Neural cell (in vitro differentiated cells): ENCODE measurements at regions not wholly inside any gene's neighbourhood (a gene's known extent, or its start where the extent isn't known, plus 50 kb on each side); places are given as distances from the start of the nearest gene placed in this dataset.

ENCODE experiments used
- H2AFZ ChIP-seq: fragments of 200-600, 300-800 bp; sonication (generic), shearing (Covaris generic); 2 replicates; pipeline ENCODE4 v1.6.0; 2014; ENCODE audit warnings: low read depth, mild to moderate bottlenecking, antibody characterized with exemption, low read length, moderate library complexity
- H3F3A ChIP-seq: fragments of 200-600 bp; shearing (Covaris generic); 2 replicates; pipeline ENCODE4 v1.6.1; 2016; ENCODE audit warnings: mild to moderate bottlenecking, moderate library complexity, mixed read lengths, antibody characterized with exemption, low read length; ENCODE audit not compliant: insufficient read depth, poor library complexity, severe bottlenecking
- H3K27ac ChIP-seq: fragments of 200-600, 300-800 bp; sonication (generic), shearing (Covaris generic); 2 replicates; pipeline ENCODE4 v1.5.1; 2014; ENCODE audit warnings: mild to moderate bottlenecking, low read length, moderate library complexity
- H3K27me3 ChIP-seq: fragments of 300-800, 200-600 bp; sonication (generic), shearing (Covaris generic); 2 replicates; pipeline ENCODE4 v1.6.0; 2014; ENCODE audit warnings: mild to moderate bottlenecking, low read depth, low read length, moderate library complexity; ENCODE audit not compliant: insufficient read depth
- H3K36me3 ChIP-seq: fragments of 300-800, 200-600 bp; sonication (generic), shearing (Covaris generic); 2 replicates; pipeline ENCODE4 v1.5.1; 2014; ENCODE audit warnings: mild to moderate bottlenecking, antibody characterized with exemption, low read length, moderate library complexity; ENCODE audit not compliant: insufficient read depth
- H3K4me2 ChIP-seq: fragments of 300-800, 200-600 bp; sonication (generic), shearing (Covaris generic); 2 replicates; pipeline ENCODE4 v1.6.0; 2014; ENCODE audit warnings: mild to moderate bottlenecking, low read length
- H3K4me3 ChIP-seq: fragments of 300-800, 200-600 bp; sonication (generic), shearing (Covaris generic); 2 replicates; pipeline ENCODE4 v1.5.1; 2014; ENCODE audit warnings: mild to moderate bottlenecking, low read length, moderate library complexity
- H3K79me2 ChIP-seq: fragments of 200-600 bp; shearing (Covaris generic); replicated peaks from 2 replicates; pipeline ENCODE4 v1.6.0; 2014; ENCODE audit warnings: mild to moderate bottlenecking, low read length, moderate library complexity; ENCODE audit not compliant: insufficient read depth
- H3K9ac ChIP-seq: fragments of 300-800, 200-600 bp; sonication (generic), shearing (Covaris generic); 2 replicates; pipeline ENCODE4 v1.6.1; 2016; ENCODE audit warnings: mild to moderate bottlenecking, low read length, mixed read lengths
- H3K9me2 ChIP-seq: fragments of 200-600 bp; shearing (Covaris generic); 2 replicates; pipeline ENCODE4 v1.6.1; 2016; ENCODE audit warnings: mild to moderate bottlenecking, low read length, mixed read lengths; ENCODE audit not compliant: insufficient read depth
- H3K9me3 ChIP-seq: fragments of 200-600, 300-800 bp; sonication (generic), shearing (Covaris generic); 2 replicates; pipeline ENCODE4 v1.6.1; 2016; ENCODE audit warnings: mild to moderate bottlenecking, mixed run types, low read length, moderate library complexity, mixed read lengths
- H4K20me1 ChIP-seq: fragments of 200-600 bp; shearing (Covaris generic); 2 replicates; pipeline ENCODE4 v1.6.1; 2016; ENCODE audit warnings: mild to moderate bottlenecking, mixed run types; ENCODE audit not compliant: insufficient read depth
- CTCF ChIP-seq: fragments of 450-650 bp; IDR thresholded peaks from 2 replicates; pipeline ENCODE4 v1.5.1; 2014; ENCODE audit warnings: antibody characterized with exemption, mild to moderate bottlenecking, moderate library complexity; ENCODE audit not compliant: poor library complexity, severe bottlenecking
- EP300 ChIP-seq: fragments of 450-650 bp; conservative IDR thresholded peaks from 2 replicates; pipeline ENCODE4 v1.6.1; 2014; ENCODE audit warnings: antibody characterized with exemption, mild to moderate bottlenecking, moderate library complexity; ENCODE audit not compliant: poor library complexity, severe bottlenecking
- EZH2 ChIP-seq: fragments of 200-600, 300-800 bp; shearing (Covaris generic), sonication (generic); IDR thresholded peaks from 2 replicates; pipeline ENCODE4 v1.6.1; 2014; ENCODE audit warnings: antibody characterized with exemption, low read length, borderline replicate concordance, mild to moderate bottlenecking; ENCODE audit not compliant: insufficient read depth, poor library complexity, severe bottlenecking
- MXI1 ChIP-seq: fragments of 450-650 bp; conservative IDR thresholded peaks from 2 replicates; pipeline ENCODE4 v1.6.1; 2014; ENCODE audit warnings: antibody characterized with exemption, mild to moderate bottlenecking; ENCODE audit not compliant: poor library complexity, severe bottlenecking
- POLR2AphosphoS5 ChIP-seq: IDR thresholded peaks from 2 replicates; pipeline ENCODE4 v1.6.1; 2012
- RAD21 ChIP-seq: fragments of 450-650 bp; conservative IDR thresholded peaks from 2 replicates; pipeline ENCODE4 v1.6.1; 2014; ENCODE audit warnings: antibody characterized with exemption, mild to moderate bottlenecking, moderate library complexity
- REST ChIP-seq: IDR thresholded peaks from 2 replicates; pipeline ENCODE4 v1.6.1; 2012; ENCODE audit warnings: borderline replicate concordance
- SMC3 ChIP-seq: fragments of 450-650 bp; conservative IDR thresholded peaks from 2 replicates; pipeline ENCODE4 v1.6.1; 2014; ENCODE audit warnings: antibody characterized with exemption, mild to moderate bottlenecking, moderate library complexity; ENCODE audit not compliant: poor library complexity
- TAF1 ChIP-seq: IDR thresholded peaks from 2 replicates; pipeline ENCODE4 v1.6.1; 2012; ENCODE audit warnings: low read depth

GRCh38 chr2:66346231-66346664 lies 88.7 kb upstream of the MEIS1 start:
- Histone ChIP-seq H3K4me3 (no peak overlapping the region), H2AFZ (no peak overlapping the region), H3K79me2 (no peaks in the 10 kb centered on the region), H3K36me3 (no peaks in the 10 kb centered on the region), H3K9me2 (no peaks in the 10 kb centered on the region), H4K20me1 (no peaks in the 10 kb centered on the region), H3K9ac (no peak overlapping the region), H3K27ac (no peak overlapping the region), H3K27me3 (no peaks in the 10 kb centered on the region), H3K9me3 (no peaks in the 10 kb centered on the region), H3F3A (no peaks in the 10 kb centered on the region), H3K4me2 (no peak overlapping the region)
- TF ChIP-seq EZH2 = no peak
- TF ChIP-seq TAF1 = no peak
- no peak for TF ChIP-seq MXI1
- TF ChIP-seq EP300 = no peak
- TF ChIP-seq POLR2AphosphoS5 = no peak
- no peak for TF ChIP-seq CTCF
- no peak for TF ChIP-seq REST
- TF ChIP-seq RAD21 = no peak
- no peak for TF ChIP-seq SMC3

- TF ChIP-seq POLR2AphosphoS5 (peak; percentile 51), EP300 (peak; percentile 81), TAF1 (no peak)
- Histone ChIP-seq H3K9me3 (no peaks in the 10 kb centered on the region), H3F3A (no peaks in the 10 kb centered on the region), H3K79me2 (no peaks in the 10 kb centered on the region), H3K4me3 (no peak overlapping the region), H2AFZ (no peak overlapping the region), H3K27me3 (no peaks in the 10 kb centered on the region), H3K27ac (peak overlapping the region; percentile 2), H3K9ac (no peak overlapping the region), H3K4me2 (no peak overlapping the region), H3K9me2 (no peaks in the 10 kb centered on the region), H4K20me1 (no peaks in the 10 kb centered on the region), H3K36me3 (no peaks in the 10 kb centered on the region)
These were observed 90.8 kb upstream of the MEIS1 start for GRCh38 chr2:66344087-66344663.

GRCh38 chr2:66343259-66343658 lies 91.7 kb upstream of the MEIS1 start:
- Histone ChIP-seq H3K9me3 (no peaks in the 10 kb centered on the region), H3K9ac (no peak overlapping the region), H3F3A (no peaks in the 10 kb centered on the region), H2AFZ (no peak overlapping the region), H3K9me2 (no peaks in the 10 kb centered on the region), H3K36me3 (no peaks in the 10 kb centered on the region), H3K27ac (no peak overlapping the region), H3K27me3 (no peaks in the 10 kb centered on the region), H3K4me2 (no peak overlapping the region), H4K20me1 (no peaks in the 10 kb centered on the region), H3K4me3 (no peak overlapping the region), H3K79me2 (no peaks in the 10 kb centered on the region)
- TF ChIP-seq TAF1 (no peak), MXI1 (no peak), POLR2AphosphoS5 (no peak), EP300 (no peak), RAD21 (no peak), REST (no peak), SMC3 (no peak), EZH2 (no peak), CTCF (no peak)
